Body of pancreas (tissue), 4 donors: ENCODE measurements at regions not wholly inside any gene's neighbourhood (a gene's known extent, or its start where the extent isn't known, plus 50 kb on each side); places are given as distances from the start of the nearest gene placed in this dataset.

Experiments used
- ATAC-seq: fragments of 150-250 bp; one replicate; pipeline ENCODE4 v1.9.1; 2016
- DNase-seq, 4 donors: peaks; one replicate each; pipeline ENCODE4 v3.0.0-alpha.2; 2019
- H3K27ac ChIP-seq, 4 donors: fragments of 200-600 bp; sonication (generic); 1 replicate in 3 of 4; 2 replicates in 1 of 4; pipeline versions ENCODE4 v1.5.1 to v1.6.1; 2016 to 2019; ENCODE audit warnings: mild to moderate bottlenecking in 1 of 4, mixed read lengths in 1 of 4, moderate library complexity in 1 of 4
- H3K27me3 ChIP-seq, 2 donors: fragments of 200-600 bp; sonication (generic); one replicate each; pipeline ENCODE4 v1.6.0; 2016; ENCODE audit warnings: mild to moderate bottlenecking in 1 of 2
- H3K36me3 ChIP-seq, 2 donors: fragments of 200-600 bp; sonication (generic); replicated peaks in 1 of 2; 2 replicates each; pipeline ENCODE4 v1.5.1; 2016; ENCODE audit warnings: low read depth in 2 of 2; ENCODE audit not compliant: insufficient read depth in 1 of 2
- H3K4me1 ChIP-seq: fragments of 200-600 bp; sonication (generic); one replicate; pipeline ENCODE4 v1.6.0; 2016
- H3K4me3 ChIP-seq, 2 donors: fragments of 200-600 bp; sonication (generic); 1 replicate in 1 of 2; 2 replicates in 1 of 2; pipeline ENCODE4 v1.5.1; 2016 to 2019
- H3K9me3 ChIP-seq, 3 donors: fragments of 200-600 bp; sonication (generic); 1 replicate in 2 of 3; 2 replicates in 1 of 3; pipeline ENCODE4 v1.5.1; 2016
- CTCF ChIP-seq, 7 experiments: fragments of 450-650 bp in 4 of 7; fragments of 200-600 bp in 3 of 7; sonication (generic) in 3 of 7; IDR thresholded peaks; one replicate each; pipeline ENCODE4 v1.5.1; 2016 to 2019; ENCODE audit warnings: antibody characterized with exemption in 7 of 7
- POLR2A ChIP-seq, 3 donors: fragments of 450-650 bp; IDR thresholded peaks; one replicate each; pipeline ENCODE4 v1.6.1; 2016; ENCODE audit warnings: antibody characterized with exemption in 3 of 3, mild to moderate bottlenecking in 2 of 3
- WGBS, 2 donors: methylation state at CpG; one replicate each; pipeline ENCODE4 v1.1.5; 2017; 5-methylcytosine and 5-hydroxymethylcytosine counted together
- intact Hi-C: fragments of 100-400 bp; cut with DNase I; formaldehyde crosslinking; loops from one replicate; pipeline ENCODE4 v1.15.1; 2023

GRCh38 chr16:11462861-11463260 is 117.6 kb downstream of the RMI2 start:
- intact Hi-C loops = no loop called here
- WGBS, 2 donors = 93 to 94% methylated on average over 15 of the region's 15 CpGs
- ATAC-seq = no peak

GRCh38 chr16:11464241-11464640 is 119.0 kb downstream of the RMI2 start:
- DNase-seq (no peak), ATAC-seq (no peak)
- Histone ChIP-seq H3K27ac (no peak overlapping the region), H3K27me3 (no peaks in the 10 kb centered on the region), H3K36me3 (no peaks in the 10 kb centered on the region), H3K4me1 (no peaks in the 10 kb centered on the region), H3K4me3 (no peak overlapping the region), H3K9me3 (no peaks in the 10 kb centered on the region)
- TF ChIP-seq CTCF (IDR thresholded peaks at IDR 0.05) (no peak), POLR2A (IDR thresholded peaks at IDR 0.05) (no peak)
- WGBS, 2 donors = 64 to 78% methylated on average over 5 to 9 of the region's 9 CpGs
- intact Hi-C loops = no loop called here

More at GRCh38 chr16:11462861-11463260, 117.6 kb downstream of the RMI2 start:
- H3K4me3 ChIP-seq = no peak overlapping the region
- no peak for DNase-seq
- no peaks in the 10 kb centered on the region for H3K27me3 ChIP-seq
- H3K36me3 ChIP-seq = no peaks in the 10 kb centered on the region
- H3K27ac ChIP-seq = no peak overlapping the region
- H3K9me3 ChIP-seq = no peaks in the 10 kb centered on the region
- H3K4me1 ChIP-seq = no peaks in the 10 kb centered on the region
- TF ChIP-seq CTCF (IDR thresholded peaks at IDR 0.05) (no peak), POLR2A (IDR thresholded peaks at IDR 0.05) (no peak)

- Histone ChIP-seq H3K9me3 (no peaks in the 10 kb centered on the region), H3K27me3 (no peaks in the 10 kb centered on the region), H3K36me3 (no peaks in the 10 kb centered on the region), H3K27ac (no peak overlapping the region), H3K4me1 (no peaks in the 10 kb centered on the region), H3K4me3 (no peak overlapping the region)
- intact Hi-C loops = no loop called here
- TF ChIP-seq POLR2A (IDR thresholded peaks at IDR 0.05) (no peak), CTCF (IDR thresholded peaks at IDR 0.05) (no peak)
- ATAC-seq (no peak), DNase-seq (no peak)
- WGBS, 2 donors = 59 to 91% methylated on average over 4 to 5 of the region's 5 CpGs
Measured at GRCh38 chr16:11465675-11466074, 120.4 kb downstream of the RMI2 start.

GRCh38 chr16:11470676-11471415 is 115.9 kb downstream of the LITAF start:
- 91 to 92% methylated on average over 17 of the region's 17 CpGs for WGBS, 2 donors
- no peak for DNase-seq
- H3K27me3 ChIP-seq = no peaks in the 10 kb centered on the region
- no peaks in the 10 kb centered on the region for H3K36me3 ChIP-seq
- intact Hi-C loops = no loop called here
- no peak overlapping the region for H3K4me3 ChIP-seq
- H3K9me3 ChIP-seq = no peaks in the 10 kb centered on the region
- TF ChIP-seq CTCF (IDR thresholded peaks at IDR 0.05) (no peak), POLR2A (IDR thresholded peaks at IDR 0.05) (no peak)
- H3K4me1 ChIP-seq = peaks cover 16% of the 10 kb centered on the region
- no peak overlapping the region for H3K27ac ChIP-seq
- ATAC-seq = no peak

- DNase-seq (no peak), ATAC-seq (no peak)
- peaks cover 16% of the 10 kb centered on the region for H3K4me1 ChIP-seq
- H3K36me3 ChIP-seq = no peaks in the 10 kb centered on the region
- no peaks in the 10 kb centered on the region for H3K27me3 ChIP-seq
- intact Hi-C loops = no loop called here
- H3K27ac ChIP-seq = no peak overlapping the region
- H3K9me3 ChIP-seq = no peaks in the 10 kb centered on the region
- no peak overlapping the region for H3K4me3 ChIP-seq
- no peak for TF ChIP-seq CTCF (IDR thresholded peaks at IDR 0.05)
- no peak for TF ChIP-seq POLR2A (IDR thresholded peaks at IDR 0.05)
- WGBS, 2 donors = 94 to 100% methylated on average over 2 to 12 of the region's 12 CpGs
Measured at GRCh38 chr16:11471548-11471947, 115.2 kb downstream of the LITAF start.
